ENCODE measurements at regions not wholly inside any gene's neighbourhood (a gene's known extent, or its start where the extent isn't known, plus 50 kb on each side); places are given as distances from the start of the nearest gene placed in this dataset.

DNA sequence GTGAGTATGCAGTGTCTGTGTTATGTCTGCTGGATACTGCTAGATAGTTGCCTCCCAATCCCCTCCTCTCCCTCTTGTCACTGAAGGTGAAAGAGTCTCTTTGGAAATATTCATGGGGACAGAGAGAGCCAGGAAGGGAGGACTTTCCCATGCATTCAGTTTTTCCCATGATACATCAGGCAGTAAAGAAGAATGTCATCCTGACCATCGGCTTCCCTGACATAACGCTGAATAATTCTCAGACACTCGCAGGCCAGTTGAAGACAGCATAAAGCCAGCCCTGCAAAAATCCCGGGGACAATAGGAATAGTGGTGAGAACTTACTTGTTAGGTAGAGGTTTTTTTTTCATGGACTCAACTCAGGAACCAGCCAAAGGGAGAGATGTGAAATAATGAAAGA, 58.1 kb downstream of the KLF4 start:
- no peak overlapping the region for H3K27ac ChIP-seq
- DNase-seq: no peak
- TF ChIP-seq, protein P1, sequence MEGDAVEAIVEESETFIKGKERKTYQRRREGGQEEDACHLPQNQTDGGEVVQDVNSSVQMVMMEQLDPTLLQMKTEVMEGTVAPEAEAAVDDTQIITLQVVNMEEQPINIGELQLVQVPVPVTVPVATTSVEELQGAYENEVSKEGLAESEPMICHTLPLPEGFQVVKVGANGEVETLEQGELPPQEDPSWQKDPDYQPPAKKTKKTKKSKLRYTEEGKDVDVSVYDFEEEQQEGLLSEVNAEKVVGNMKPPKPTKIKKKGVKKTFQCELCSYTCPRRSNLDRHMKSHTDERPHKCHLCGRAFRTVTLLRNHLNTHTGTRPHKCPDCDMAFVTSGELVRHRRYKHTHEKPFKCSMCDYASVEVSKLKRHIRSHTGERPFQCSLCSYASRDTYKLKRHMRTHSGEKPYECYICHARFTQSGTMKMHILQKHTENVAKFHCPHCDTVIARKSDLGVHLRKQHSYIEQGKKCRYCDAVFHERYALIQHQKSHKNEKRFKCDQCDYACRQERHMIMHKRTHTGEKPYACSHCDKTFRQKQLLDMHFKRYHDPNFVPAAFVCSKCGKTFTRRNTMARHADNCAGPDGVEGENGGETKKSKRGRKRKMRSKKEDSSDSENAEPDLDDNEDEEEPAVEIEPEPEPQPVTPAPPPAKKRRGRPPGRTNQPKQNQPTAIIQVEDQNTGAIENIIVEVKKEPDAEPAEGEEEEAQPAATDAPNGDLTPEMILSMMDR (IDR thresholded peaks at IDR 0.05): no peak
- no peak overlapping the region for H3K9ac ChIP-seq (ENCODE audit: low read depth in 2 of 2, low read length in 2 of 2)
- H3K4me3 ChIP-seq: no peak overlapping the region
- H3K36me3 ChIP-seq: no peaks in the 10 kb centered on the region
- intact Hi-C loops (cut with DNase I): no loop called here
- H3K9me3 ChIP-seq: no peaks in the 10 kb centered on the region
- no peaks in the 10 kb centered on the region for H3K27me3 ChIP-seq
- H3K4me1 ChIP-seq: no peaks in the 10 kb centered on the region

DNA sequence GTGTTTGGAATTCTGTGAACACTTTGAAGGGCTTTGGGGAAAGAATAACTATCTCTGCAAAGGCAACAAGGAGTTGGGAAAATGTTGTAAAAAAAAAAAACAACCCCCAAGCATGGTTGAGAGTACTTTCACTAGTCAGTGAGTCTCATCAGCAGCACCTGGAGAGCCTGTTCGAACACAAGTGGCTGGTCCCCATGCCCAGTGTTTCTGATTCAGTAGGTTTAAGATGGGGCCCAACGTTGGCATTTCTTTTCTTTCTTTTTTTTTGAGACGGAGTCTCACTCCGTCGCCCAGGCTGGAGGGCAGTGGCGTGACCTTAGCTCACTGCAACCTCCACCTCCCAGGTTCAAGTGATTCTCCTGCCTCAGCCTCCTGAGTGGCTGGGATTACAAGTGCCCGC, 59.5 kb downstream of the KLF4 start:
- Histone ChIP-seq H3K9ac (ENCODE audit: low read depth in 2 of 2, low read length in 2 of 2) (no peak overlapping the region), H3K27me3 (no peaks in the 10 kb centered on the region), H3K9me3 (no peaks in the 10 kb centered on the region), H3K4me1 (no peaks in the 10 kb centered on the region), H3K4me3 (no peak overlapping the region), H3K36me3 (no peaks in the 10 kb centered on the region), H3K27ac (no peak overlapping the region)
- TF ChIP-seq, protein P1 (IDR thresholded peaks at IDR 0.05): no peak
- no peak for DNase-seq
- intact Hi-C loops (cut with DNase I): no loop called here

DNA sequence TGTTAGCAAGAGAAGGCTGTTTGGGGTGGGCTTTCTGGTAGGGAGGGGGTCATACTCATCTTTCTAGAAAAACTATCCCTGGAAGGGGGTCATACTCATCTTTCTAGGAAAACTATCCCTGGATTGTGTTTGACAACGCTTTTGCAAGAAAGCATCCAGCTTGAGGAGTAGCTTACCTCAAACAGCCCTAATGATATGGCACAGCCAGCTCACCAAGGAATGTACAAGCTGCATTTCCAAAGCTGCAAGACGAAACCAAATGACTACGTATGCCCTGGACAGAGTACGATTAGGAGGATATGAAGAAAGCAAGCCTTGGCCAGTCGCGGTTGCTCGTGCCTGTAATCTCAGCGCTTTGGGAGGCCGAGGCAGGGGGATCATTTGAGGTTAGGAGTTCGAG, 63.4 kb downstream of the KLF4 start:
- no peaks in the 10 kb centered on the region for H3K4me1 ChIP-seq
- intact Hi-C loops (cut with DNase I): loop anchor here (10.0 kb wide), 1 partner anchor 1329 kb away; no protein-coding TSS in a partner anchor
- TF ChIP-seq, protein P1 (IDR thresholded peaks at IDR 0.05): no peak
- no peak overlapping the region for H3K4me3 ChIP-seq
- no peaks in the 10 kb centered on the region for H3K9me3 ChIP-seq
- H3K27ac ChIP-seq: no peak overlapping the region
- H3K27me3 ChIP-seq: no peaks in the 10 kb centered on the region
- no peak overlapping the region for H3K9ac ChIP-seq (ENCODE audit: low read depth in 2 of 2, low read length in 2 of 2)
- DNase-seq: no peak
- H3K36me3 ChIP-seq: no peaks in the 10 kb centered on the region

DNA sequence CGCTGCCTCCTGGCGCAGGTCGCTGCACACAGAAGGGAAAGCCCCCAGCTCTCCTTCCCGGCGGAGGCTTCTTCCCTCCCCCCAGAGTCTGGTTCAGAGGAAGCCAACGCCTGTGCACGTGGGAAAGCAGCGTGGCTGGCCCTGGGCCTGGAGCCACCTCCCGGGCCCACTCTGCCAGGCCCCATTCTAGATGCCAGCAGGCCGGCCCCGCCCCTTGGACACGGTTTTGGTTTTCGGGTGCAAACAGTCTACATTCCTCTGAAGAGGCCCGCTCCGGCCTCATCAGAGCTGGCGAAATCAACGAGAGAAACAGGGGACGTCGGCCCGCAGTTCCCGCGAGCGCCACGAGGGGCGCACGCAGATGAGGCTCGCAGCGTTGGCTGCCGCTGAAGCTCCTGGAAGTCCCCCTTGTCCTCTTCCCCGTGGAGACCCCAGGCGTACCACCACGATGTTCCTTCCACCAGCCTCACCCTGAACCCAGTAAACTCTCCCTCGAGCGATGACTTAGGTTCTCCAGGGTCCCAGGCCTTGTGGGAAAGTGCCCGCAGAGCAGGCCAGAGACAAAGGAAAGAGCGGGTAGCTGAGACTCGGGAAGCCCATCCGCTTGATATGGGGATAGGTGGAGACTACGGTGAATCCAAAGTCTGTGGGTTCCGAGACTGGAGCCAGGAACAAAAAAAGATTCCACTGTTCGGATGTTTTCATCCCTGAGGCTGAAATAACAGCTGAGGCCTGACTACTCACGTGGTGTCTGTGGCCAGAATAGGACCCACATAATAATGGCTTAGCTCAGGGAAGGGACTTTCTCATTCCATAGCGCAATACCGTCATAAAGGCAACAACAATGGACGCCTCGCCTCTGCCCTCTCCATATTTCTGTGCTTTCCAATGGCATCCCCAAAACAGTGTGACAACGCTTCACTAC, 64.2 kb downstream of the KLF4 start:
- TF ChIP-seq, protein P1 (IDR thresholded peaks at IDR 0.05): peak; percentile 96
- peak overlapping the region; percentile 50 to 51 for H3K9ac ChIP-seq (ENCODE audit: low read depth in 2 of 2, low read length in 2 of 2)
- H3K36me3 ChIP-seq: no peaks in the 10 kb centered on the region
- peak overlapping the region; percentile 30 for H3K4me3 ChIP-seq
- peak; percentile 75 for DNase-seq
- no peaks in the 10 kb centered on the region for H3K27me3 ChIP-seq
- H3K27ac ChIP-seq: no peak overlapping the region
- intact Hi-C loops (cut with DNase I): loop anchor here (10.0 kb wide), 1 partner anchor 1329 kb away; no protein-coding TSS in a partner anchor
- H3K9me3 ChIP-seq: no peaks in the 10 kb centered on the region
- no peaks in the 10 kb centered on the region for H3K4me1 ChIP-seq

DNA sequence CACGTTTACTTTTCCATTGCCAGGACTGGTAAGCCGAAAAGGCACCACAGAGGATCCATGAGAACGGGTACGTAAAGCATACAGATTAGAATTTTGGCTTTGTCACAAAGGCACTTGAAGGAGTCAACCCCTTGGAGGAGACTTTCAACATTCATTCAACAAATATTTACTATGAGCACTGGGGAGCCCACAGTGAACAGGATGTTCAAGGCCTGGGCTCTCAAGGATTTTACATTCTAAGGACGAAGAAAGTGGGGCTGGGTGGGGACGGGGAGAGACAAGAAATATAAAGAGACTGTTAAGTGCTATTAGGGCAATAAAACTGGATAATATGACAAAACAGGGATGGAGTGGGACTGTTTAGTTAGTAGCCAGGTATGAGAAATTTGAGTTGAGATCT, 66.0 kb downstream of the KLF4 start:
- no peak for DNase-seq
- intact Hi-C loops (cut with DNase I): loop anchor here (5.0 to 10.0 kb wide), 2 partner anchors 1144 to 1331 kb away; no protein-coding TSS in a partner anchor
- TF ChIP-seq, protein P1 (IDR thresholded peaks at IDR 0.05): no peak
- H3K36me3 ChIP-seq: no peaks in the 10 kb centered on the region
- H3K9ac ChIP-seq (ENCODE audit: low read depth in 2 of 2, low read length in 2 of 2): no peak overlapping the region
- no peaks in the 10 kb centered on the region for H3K27me3 ChIP-seq
- H3K9me3 ChIP-seq: no peaks in the 10 kb centered on the region
- no peaks in the 10 kb centered on the region for H3K4me1 ChIP-seq
- H3K27ac ChIP-seq: no peak overlapping the region
- H3K4me3 ChIP-seq: no peak overlapping the region
